ENCODE measurements at regions not wholly inside any gene's neighbourhood (a gene's known extent, or its start where the extent isn't known, plus 50 kb on each side); places are given as distances from the start of the nearest gene placed in this dataset.

- DNase-seq (ENCODE audit: low read depth, low spot score), result no peak
- in situ Hi-C loops (cut with HindIII; ENCODE audit: low pct_unique_long_range_greater_than_20kb, low sequenced_read_pairs), result no loop called here
These were observed 50.4 kb upstream of the GRIP2 start for GRCh38 chr3:14590569-14590968.

GRCh38 chr3:14592390-14592789, 52.2 kb upstream of the GRIP2 start:
- DNase-seq (ENCODE audit: low read depth, low spot score), result no peak
- in situ Hi-C loops (cut with HindIII; ENCODE audit: low pct_unique_long_range_greater_than_20kb, low sequenced_read_pairs), result no loop called here

- in situ Hi-C loops (cut with HindIII; ENCODE audit: low pct_unique_long_range_greater_than_20kb, low sequenced_read_pairs), result no loop called here
- DNase-seq (ENCODE audit: low read depth, low spot score), result no peak
These were observed 52.7 kb upstream of the GRIP2 start for GRCh38 chr3:14592836-14593235.

GRCh38 chr3:14594234-14594633, 54.1 kb upstream of the GRIP2 start:
- in situ Hi-C loops (cut with HindIII; ENCODE audit: low pct_unique_long_range_greater_than_20kb, low sequenced_read_pairs), result no loop called here
- no peak for DNase-seq (ENCODE audit: low read depth, low spot score)

- in situ Hi-C loops (cut with HindIII; ENCODE audit: low pct_unique_long_range_greater_than_20kb, low sequenced_read_pairs), result no loop called here
- no peak for DNase-seq (ENCODE audit: low read depth, low spot score)
These were observed 55.4 kb upstream of the GRIP2 start for GRCh38 chr3:14595561-14595960.

- in situ Hi-C loops (cut with HindIII; ENCODE audit: low pct_unique_long_range_greater_than_20kb, low sequenced_read_pairs), result no loop called here
- no peak for DNase-seq (ENCODE audit: low read depth, low spot score)
These were observed 54.3 kb upstream of the CCDC174 start for GRCh38 chr3:14597266-14597665.

- in situ Hi-C loops (cut with HindIII; ENCODE audit: low pct_unique_long_range_greater_than_20kb, low sequenced_read_pairs), result no loop called here
- DNase-seq (ENCODE audit: low read depth, low spot score), result peak; percentile 29
These were observed 53.4 kb upstream of the CCDC174 start for GRCh38 chr3:14598143-14598569.

- in situ Hi-C loops (cut with HindIII; ENCODE audit: low pct_unique_long_range_greater_than_20kb, low sequenced_read_pairs), result no loop called here
- DNase-seq (ENCODE audit: low read depth, low spot score), result no peak
These were observed 52.1 kb upstream of the CCDC174 start for GRCh38 chr3:14599488-14599887.

- in situ Hi-C loops (cut with HindIII; ENCODE audit: low pct_unique_long_range_greater_than_20kb, low sequenced_read_pairs), result no loop called here
- DNase-seq (ENCODE audit: low read depth, low spot score), result no peak
These were observed 51.5 kb upstream of the CCDC174 start for GRCh38 chr3:14600075-14600474.

GRCh38 chr3:14600856-14601610, 50.5 kb upstream of the CCDC174 start:
- in situ Hi-C loops (cut with HindIII; ENCODE audit: low pct_unique_long_range_greater_than_20kb, low sequenced_read_pairs), result no loop called here
- no peak for DNase-seq (ENCODE audit: low read depth, low spot score)

- DNase-seq (ENCODE audit: low read depth, low spot score), result no peak
- in situ Hi-C loops (cut with HindIII; ENCODE audit: low pct_unique_long_range_greater_than_20kb, low sequenced_read_pairs), result no loop called here
These were observed 49.9 kb upstream of the CCDC174 start for GRCh38 chr3:14601692-14602005.

Data from SK-MEL-5 (cell line).